RWPE1 (cell line): ENCODE measurements at regions not wholly inside any gene's neighbourhood (a gene's known extent, or its start where the extent isn't known, plus 50 kb on each side); places are given as distances from the start of the nearest gene placed in this dataset.

ENCODE experiments used
- CTCF ChIA-PET: fragments of 350-600 bp; sonication (Branson Sonifier 250); formaldehyde crosslinking; extraction: SDS; loops from one replicate; lab custom pipeline; 2021; lab: Yijun Ruan, JAX
- POLR2A ChIA-PET: fragments of 400-600 bp; formaldehyde crosslinking; extraction: SDS; loops from one replicate; lab custom pipeline; 2020; ENCODE audit warnings: antibody characterized with exemption; ENCODE audit not compliant: low non-redundant PET; lab: Yijun Ruan, JAX
- DNase-seq: peaks from one replicate; pipeline ENCODE4 v3.0.0; 2012; ENCODE audit warnings: low spot score
- H3K27ac ChIP-seq: fragments of 450-650 bp; 2 replicates; pipeline ENCODE4 v1.5.1; 2017
- TF ChIP-seq, protein P1 (sequence below): fragments of 450-650 bp; conservative IDR thresholded peaks from 2 replicates; pipeline ENCODE4 v1.5.1; 2017; ENCODE audit warnings: low read depth, mild to moderate bottlenecking

DNA sequence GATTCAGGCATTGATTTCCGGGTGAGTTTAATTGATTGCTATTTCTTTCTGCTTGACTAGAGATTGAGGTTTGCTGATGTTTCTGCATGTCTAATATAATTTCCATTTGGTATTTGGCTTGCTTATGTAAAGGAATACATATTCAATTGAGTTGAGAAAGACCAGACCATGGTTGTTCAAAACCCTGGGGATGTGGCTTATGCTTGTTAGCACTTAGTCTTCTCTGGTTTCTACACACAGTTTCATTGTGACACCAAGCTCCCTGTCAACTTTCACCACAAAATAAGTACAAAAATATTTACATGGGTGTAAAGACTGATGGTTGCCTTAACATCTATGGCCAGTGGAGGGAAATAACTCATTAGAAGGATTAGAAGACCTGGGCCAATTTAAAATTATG is 209.6 kb downstream of the CDH26 start:
- CTCF ChIA-PET, result interaction anchor here (0.6 to 1.1 kb wide), 3 partner anchors 43 to 695 kb away, joined by 3 to 4 read pairs (median 3); no protein-coding TSS in a partner anchor
- H3K27ac ChIP-seq, result no peak overlapping the region
- TF ChIP-seq, protein P1, sequence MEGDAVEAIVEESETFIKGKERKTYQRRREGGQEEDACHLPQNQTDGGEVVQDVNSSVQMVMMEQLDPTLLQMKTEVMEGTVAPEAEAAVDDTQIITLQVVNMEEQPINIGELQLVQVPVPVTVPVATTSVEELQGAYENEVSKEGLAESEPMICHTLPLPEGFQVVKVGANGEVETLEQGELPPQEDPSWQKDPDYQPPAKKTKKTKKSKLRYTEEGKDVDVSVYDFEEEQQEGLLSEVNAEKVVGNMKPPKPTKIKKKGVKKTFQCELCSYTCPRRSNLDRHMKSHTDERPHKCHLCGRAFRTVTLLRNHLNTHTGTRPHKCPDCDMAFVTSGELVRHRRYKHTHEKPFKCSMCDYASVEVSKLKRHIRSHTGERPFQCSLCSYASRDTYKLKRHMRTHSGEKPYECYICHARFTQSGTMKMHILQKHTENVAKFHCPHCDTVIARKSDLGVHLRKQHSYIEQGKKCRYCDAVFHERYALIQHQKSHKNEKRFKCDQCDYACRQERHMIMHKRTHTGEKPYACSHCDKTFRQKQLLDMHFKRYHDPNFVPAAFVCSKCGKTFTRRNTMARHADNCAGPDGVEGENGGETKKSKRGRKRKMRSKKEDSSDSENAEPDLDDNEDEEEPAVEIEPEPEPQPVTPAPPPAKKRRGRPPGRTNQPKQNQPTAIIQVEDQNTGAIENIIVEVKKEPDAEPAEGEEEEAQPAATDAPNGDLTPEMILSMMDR, result no peak
- no peak for DNase-seq
- POLR2A ChIA-PET, result no interaction called here

DNA sequence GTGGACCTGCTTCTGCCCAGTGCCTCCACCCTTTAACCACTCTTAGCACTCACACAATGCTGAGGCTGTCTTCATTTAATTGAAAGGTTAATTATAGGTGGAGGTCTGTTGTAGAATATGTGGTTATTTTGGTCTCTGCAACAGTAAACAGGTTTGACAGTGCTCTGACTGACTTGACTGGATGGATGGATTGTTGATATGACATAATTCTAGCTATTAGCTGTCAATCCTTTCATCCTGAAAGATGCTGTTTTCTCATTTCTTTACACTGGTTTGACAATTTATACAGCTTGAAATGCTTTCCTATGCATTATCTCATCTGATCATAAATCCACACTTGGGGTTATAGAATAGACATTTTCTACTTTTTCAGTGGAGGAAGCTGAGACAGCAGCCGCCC is 210.7 kb downstream of the CDH26 start:
- no peak for DNase-seq
- POLR2A ChIA-PET, result no interaction called here
- TF ChIP-seq, protein P1, result no peak
- CTCF ChIA-PET, result interaction anchor here (0.6 kb wide), 2 partner anchors 61 to 1534 kb away, joined by 3 read pairs; no protein-coding TSS in a partner anchor
- no peak overlapping the region for H3K27ac ChIP-seq

DNA sequence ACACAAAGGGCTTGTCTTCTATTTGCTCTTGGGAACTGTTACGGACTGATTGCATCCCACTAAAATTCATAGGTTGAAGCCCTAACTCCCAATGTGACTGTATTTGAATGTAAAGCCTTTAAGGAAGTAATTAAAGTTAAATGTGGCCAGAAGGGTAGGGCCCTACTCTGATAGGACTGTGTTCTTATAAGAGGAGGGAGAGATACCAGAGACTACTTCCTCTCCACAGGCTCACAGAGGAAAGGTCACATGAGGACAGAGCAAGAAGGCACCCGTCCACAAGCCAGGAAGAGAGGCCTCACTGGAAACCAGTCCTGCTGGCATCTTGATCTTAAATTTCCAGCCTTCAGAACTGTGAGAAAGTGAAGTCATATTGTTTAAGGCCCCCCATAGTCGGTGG is 211.9 kb downstream of the CDH26 start:
- no peak for DNase-seq
- ChIA-PET POLR2A (no interaction called here), CTCF (interaction anchor here (0.5 kb wide), 1 partner anchor 685 kb away, joined by 4 read pairs; no protein-coding TSS in a partner anchor)
- no peak overlapping the region for H3K27ac ChIP-seq
- TF ChIP-seq, protein P1, result no peak

DNA sequence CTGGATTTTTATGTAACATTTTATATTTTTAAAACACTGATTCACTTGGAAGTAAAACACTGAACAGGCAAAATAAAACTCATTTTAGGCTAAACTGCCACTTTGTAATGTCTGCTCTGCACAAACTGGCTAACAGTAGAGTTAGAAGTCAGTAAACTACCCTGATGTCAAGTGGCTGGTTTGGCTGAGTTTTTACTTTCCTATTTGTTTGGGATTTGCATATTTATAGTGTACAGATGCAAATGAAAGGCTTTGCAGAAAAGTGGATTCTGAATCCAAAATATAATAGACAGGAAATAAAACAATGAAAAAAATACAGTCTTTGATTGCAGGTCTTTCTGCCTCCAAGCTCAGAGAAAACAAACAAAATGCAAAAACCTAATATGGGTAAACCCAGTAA is 213.1 kb downstream of the CDH26 start:
- CTCF ChIA-PET, result interaction anchor here (0.6 kb wide), 1 partner anchor 114 kb away, joined by 4 read pairs; no protein-coding TSS in a partner anchor
- TF ChIP-seq, protein P1, result no peak
- POLR2A ChIA-PET, result no interaction called here
- no peak overlapping the region for H3K27ac ChIP-seq
- DNase-seq, result no peak

DNA sequence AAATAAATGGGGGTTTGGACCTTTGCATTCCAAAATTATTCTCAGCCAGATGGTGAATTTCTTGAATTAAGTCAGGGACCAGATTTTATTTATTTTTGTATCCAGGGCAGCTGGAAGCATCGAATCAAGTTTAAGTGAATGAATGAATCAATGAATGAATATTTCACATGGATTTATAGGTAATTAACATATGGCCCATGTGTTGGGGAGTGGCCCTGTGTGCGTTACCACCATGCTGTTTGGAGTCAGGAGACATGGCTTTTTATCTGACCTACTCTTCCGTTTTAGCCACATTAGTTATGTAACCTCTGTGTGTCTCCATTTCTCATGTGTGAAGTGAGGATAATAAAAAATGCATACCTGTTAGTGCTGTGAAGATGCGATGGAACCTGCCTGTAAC is 213.5 kb downstream of the CDH26 start:
- ChIA-PET CTCF (interaction anchor here (0.6 kb wide), 1 partner anchor 114 kb away, joined by 4 read pairs; no protein-coding TSS in a partner anchor), POLR2A (no interaction called here)
- TF ChIP-seq, protein P1, result no peak
- no peak overlapping the region for H3K27ac ChIP-seq
- DNase-seq, result no peak

DNA sequence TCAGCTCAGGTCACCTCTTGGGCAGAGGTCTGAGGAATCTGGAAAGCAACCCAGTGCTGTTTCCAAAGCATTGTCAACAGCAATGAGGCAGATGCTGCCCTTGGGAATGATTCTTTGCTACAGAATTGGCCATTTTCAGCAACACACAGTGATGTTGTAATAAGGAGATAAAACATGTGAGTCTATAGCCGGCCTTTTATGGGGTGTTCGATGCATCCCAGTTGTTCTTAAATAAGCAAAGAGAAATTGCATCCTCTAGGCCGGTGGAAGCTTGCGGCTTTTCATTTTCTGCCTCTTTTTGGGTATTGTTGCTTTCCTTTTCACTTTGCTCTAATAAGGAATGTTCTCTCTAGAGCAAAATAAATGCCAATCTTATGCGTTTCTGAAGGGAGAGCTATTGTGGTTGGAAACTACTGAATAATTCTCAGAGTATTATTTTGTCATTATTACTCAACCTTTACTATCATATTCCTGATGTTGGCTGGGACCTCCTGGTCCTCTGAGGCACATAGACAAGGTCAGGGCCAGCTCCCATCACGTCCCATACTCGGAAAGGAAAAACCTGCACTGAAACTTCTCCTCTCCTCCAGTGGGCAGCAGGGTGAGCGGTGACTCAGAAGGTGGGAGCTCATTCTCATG is 214.2 kb downstream of the CDH26 start:
- CTCF ChIA-PET, result interaction anchor here (1.0 kb wide), 1 partner anchor 38 kb away, joined by 6 read pairs; no protein-coding TSS in a partner anchor
- TF ChIP-seq, protein P1, result no peak

More for the DNA sequence above, 214.2 kb downstream of the CDH26 start:
- DNase-seq, result no peak
- POLR2A ChIA-PET, result no interaction called here
- H3K27ac ChIP-seq, result no peak overlapping the region
